H1 (cell line): ENCODE measurements at regions not wholly inside any gene's neighbourhood (a gene's known extent, or its start where the extent isn't known, plus 50 kb on each side); places are given as distances from the start of the nearest gene placed in this dataset.

Source experiments
- CTCF ChIA-PET: fragments of 300-600 bp; sonication (Branson Sonifier 250); formaldehyde crosslinking; loops from one replicate; lab custom pipeline; 2021; ENCODE audit not compliant: partially characterized antibody; lab: Charles Lee
- POLR2A ChIA-PET: fragments of 300-600 bp; sonication (Branson Sonifier 250); formaldehyde crosslinking; loops from one replicate; lab custom pipeline; 2021; ENCODE audit warnings: inconsistent platforms; ENCODE audit not compliant: partially characterized antibody; lab: Charles Lee
- DNase-seq, 2 experiments: peaks; one replicate each; pipeline versions ENCODE4 v3.0.0 to v3.0.0-alpha.2; 2010 to 2022; ENCODE audit warnings: low spot score in 2 of 2, low read depth in 1 of 2, mixed read lengths in 1 of 2
- FAIRE-seq: peaks from 2 replicates; lab custom pipeline; 2011; peaks lifted over from hg19 to GRCh38; lab: Jason Lieb, UNC
- H2AFZ ChIP-seq: 2 replicates; pipeline ENCODE4 v1.8.1; 2012; ENCODE audit warnings: low read length, inconsistent platforms
- H2AK5ac ChIP-seq: 2 replicates; pipeline ENCODE4 v1.6.1; 2013; ENCODE audit warnings: low read depth, low read length
- H2BK120ac ChIP-seq: replicated peaks from 2 replicates; pipeline ENCODE3; 2013; ENCODE audit warnings: low read depth, low read length, inconsistent platforms
- H2BK12ac ChIP-seq: 2 replicates; pipeline ENCODE4 v1.6.1; 2013; ENCODE audit warnings: low read depth, low read length
- H2BK15ac ChIP-seq: 2 replicates; pipeline ENCODE4 v1.6.1; 2013; ENCODE audit warnings: low read length
- H2BK20ac ChIP-seq: 2 replicates; pipeline ENCODE4 v1.6.1; 2013; ENCODE audit warnings: low read length
- H2BK5ac ChIP-seq: 2 replicates; pipeline ENCODE4 v1.6.1; 2013; ENCODE audit warnings: low read depth, low read length
- H3K14ac ChIP-seq: 2 replicates; pipeline ENCODE4 v1.6.1; 2013; ENCODE audit warnings: inconsistent platforms; ENCODE audit not compliant: insufficient read length
- H3K18ac ChIP-seq: 2 replicates; pipeline ENCODE4 v1.6.1; 2013; ENCODE audit warnings: low read length; ENCODE audit errors: extremely low read depth
- H3K23ac ChIP-seq: 2 replicates; pipeline ENCODE4 v1.6.1; 2013; ENCODE audit warnings: inconsistent platforms; ENCODE audit not compliant: insufficient read length
- H3K23me2 ChIP-seq: 2 replicates; pipeline ENCODE4 v1.6.1; 2013; ENCODE audit warnings: low read depth, low read length
- H3K27ac ChIP-seq: 2 replicates; pipeline ENCODE4 v1.6.1; 2011; ENCODE audit warnings: low read depth, low read length, inconsistent platforms
- H3K27me3 ChIP-seq, 4 experiments: replicated peaks in 1 of 4; 1 replicate in 1 of 4; 2 replicates in 3 of 4; pipeline versions ENCODE4 v1.6.1 to v1.8.1; 2011 to 2013; ENCODE audit warnings: low read length in 3 of 4, mild to moderate bottlenecking in 3 of 4, inconsistent platforms in 2 of 4, mixed read lengths in 2 of 4, moderate library complexity in 1 of 4; ENCODE audit not compliant: control insufficient read depth in 3 of 4, insufficient read depth in 3 of 4; ENCODE audit errors: extremely low read depth in 1 of 4
- H3K36me3 ChIP-seq, 4 experiments: 2 replicates each; pipeline versions ENCODE4 v1.6.1 to v1.8.1; 2011 to 2013; ENCODE audit warnings: mild to moderate bottlenecking in 4 of 4, low read length in 3 of 4, moderate library complexity in 2 of 4, control low read depth in 1 of 4, inconsistent platforms in 1 of 4; ENCODE audit not compliant: insufficient read depth in 4 of 4, control insufficient read depth in 2 of 4
- H3K4ac ChIP-seq: replicated peaks from 2 replicates; pipeline ENCODE3; 2013; ENCODE audit warnings: low read length, low read depth, mixed read lengths, inconsistent platforms; ENCODE audit not compliant: insufficient read length
- H3K4me1 ChIP-seq, 4 experiments: replicated peaks in 1 of 4; 1 replicate in 1 of 4; 2 replicates in 3 of 4; pipeline versions ENCODE4 v1.6.1 to v1.8.1; 2011 to 2013; ENCODE audit warnings: low read length in 3 of 4, inconsistent platforms in 2 of 4, mixed read lengths in 1 of 4; ENCODE audit not compliant: insufficient read depth in 4 of 4, control insufficient read depth in 3 of 4
- H3K4me2 ChIP-seq, 2 experiments: 2 replicates each; pipeline versions ENCODE4 v1.6.1 to v1.8.1; 2011 to 2013; ENCODE audit warnings: low read depth in 2 of 2, low read length in 2 of 2, control low read depth in 1 of 2, inconsistent platforms in 1 of 2, mild to moderate bottlenecking in 1 of 2; ENCODE audit not compliant: insufficient read depth in 1 of 2
- H3K4me3 ChIP-seq, 4 experiments: fragments of 200-600, 300-600 bp in 1 of 4; sonication (generic), shearing (Covaris generic), sonication (Bioruptor Twin) in 1 of 4; 2 replicates each; pipeline versions ENCODE4 v1.5.1 to v1.8.1; 2011 to 2016; ENCODE audit warnings: low read length in 4 of 4, low read depth in 3 of 4, control low read depth in 2 of 4, inconsistent platforms in 2 of 4, mild to moderate bottlenecking in 2 of 4, mixed read lengths in 1 of 4, moderate library complexity in 1 of 4; ENCODE audit not compliant: insufficient read depth in 2 of 4; ENCODE audit errors: extremely low read depth in 1 of 4
- H3K56ac ChIP-seq: replicated peaks from 2 replicates; pipeline ENCODE3; 2013; ENCODE audit warnings: low read depth, mild to moderate bottlenecking, mixed read lengths, low read length, inconsistent platforms; ENCODE audit not compliant: insufficient read length
- H3K79me1 ChIP-seq: 2 replicates; pipeline ENCODE4 v1.6.1; 2013; ENCODE audit warnings: low read depth, low read length, control low read depth
- H3K79me2 ChIP-seq, 2 experiments: 2 replicates each; pipeline versions ENCODE4 v1.6.1 to v1.8.1; 2012 to 2013; ENCODE audit warnings: low read length in 2 of 2, mild to moderate bottlenecking in 2 of 2, inconsistent platforms in 1 of 2; ENCODE audit not compliant: insufficient read depth in 2 of 2, control insufficient read depth in 1 of 2
- H3K9ac ChIP-seq, 4 experiments: replicated peaks in 1 of 4; 1 replicate in 1 of 4; 2 replicates in 3 of 4; pipeline versions ENCODE4 v1.6.1 to v1.8.1; 2011 to 2013; ENCODE audit warnings: low read depth in 3 of 4, low read length in 3 of 4, control low read depth in 2 of 4, mild to moderate bottlenecking in 2 of 4, moderate library complexity in 2 of 4, inconsistent platforms in 1 of 4; ENCODE audit errors: extremely low read depth in 1 of 4
- H3K9me3 ChIP-seq, 2 experiments: 2 replicates each; pipeline versions ENCODE4 v1.6.1 to v1.8.1; 2012 to 2013; ENCODE audit warnings: mild to moderate bottlenecking in 2 of 2, moderate library complexity in 2 of 2, control low read depth in 1 of 2, inconsistent platforms in 1 of 2, low read depth in 1 of 2, low read length in 1 of 2, mixed read lengths in 1 of 2; ENCODE audit not compliant: insufficient read depth in 2 of 2
- H4K20me1 ChIP-seq, 2 experiments: replicated peaks in 1 of 2; 2 replicates each; pipeline versions ENCODE3 to v1.8.1; 2011 to 2013; ENCODE audit warnings: inconsistent platforms in 2 of 2, low read length in 2 of 2, mild to moderate bottlenecking in 1 of 2; ENCODE audit not compliant: insufficient read depth in 2 of 2, control insufficient read depth in 1 of 2
- H4K5ac ChIP-seq: 2 replicates; pipeline ENCODE4 v1.6.1; 2013; ENCODE audit warnings: low read length, low read depth, mixed read lengths, inconsistent platforms; ENCODE audit not compliant: insufficient read length
- H4K8ac ChIP-seq: 2 replicates; pipeline ENCODE4 v1.8.0; 2013; ENCODE audit warnings: mild to moderate bottlenecking, moderate library complexity, low read length, inconsistent platforms; ENCODE audit not compliant: insufficient read depth; ENCODE audit errors: extremely low read depth
- H4K91ac ChIP-seq: replicated peaks from 2 replicates; pipeline ENCODE3; 2013; ENCODE audit warnings: low read length, mixed read lengths, inconsistent platforms; ENCODE audit not compliant: insufficient read length
- SUZ12 ChIP-seq: fragments of 200-600 bp; sonication (generic); IDR thresholded peaks from 2 replicates; pipeline ENCODE4 v1.6.1; 2012; ENCODE audit warnings: mild to moderate bottlenecking, inconsistent platforms, low read length, moderate library complexity, mixed read lengths
- WGBS, 2 experiments: shearing (Covaris generic) in 1 of 2; methylation state at CpG; one replicate each; pipeline versions ENCODE4 v1.1.6 to v1.1.7; 2013 to 2015; ENCODE audit warnings: low lambda C conversion rate in 2 of 2, mixed read lengths in 2 of 2, inconsistent platforms in 1 of 2, low coverage in 1 of 2, missing lambda C conversion rate in 1 of 2; ENCODE audit not compliant: insufficient replicate concordance in 2 of 2, insufficient coverage in 1 of 2, insufficient read length in 1 of 2; ENCODE audit errors: extremely low coverage in 1 of 2, missing lambda C conversion rate in 1 of 2; 5-methylcytosine and 5-hydroxymethylcytosine counted together

DNA sequence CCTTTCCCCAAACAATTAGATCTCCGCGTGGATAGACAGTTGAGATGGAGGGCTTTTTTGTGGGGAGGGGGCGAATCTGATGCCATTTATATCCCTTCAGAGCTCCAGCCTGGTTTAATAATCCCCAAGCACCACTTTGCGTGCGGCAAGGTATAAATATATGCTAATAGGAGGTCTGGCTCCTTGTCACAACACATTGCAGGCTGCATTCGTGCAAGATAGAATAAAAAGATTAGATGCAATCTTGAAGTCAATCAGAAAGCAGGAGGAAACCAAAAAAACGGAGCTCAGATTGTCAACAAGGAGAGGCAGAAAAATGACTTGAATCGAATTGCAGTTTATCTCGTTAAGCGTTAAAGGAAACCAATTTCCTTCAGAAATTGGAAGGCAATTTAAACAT is 248.7 kb downstream of the SPTSSA start:
- Histone ChIP-seq H2BK5ac (no peak overlapping the region), H3K27ac (no peak overlapping the region), H2BK12ac (no peak overlapping the region), H3K9ac (no peak overlapping the region), H3K79me1 (no peaks in the 10 kb centered on the region), H4K5ac (no peak overlapping the region), H4K91ac (no peak overlapping the region), H3K4ac (no peak overlapping the region), H3K4me1 (no peaks in the 10 kb centered on the region), H3K4me2 (no peak overlapping the region), H2AK5ac (no peak overlapping the region), H2BK20ac (no peak overlapping the region), H3K79me2 (no peaks in the 10 kb centered on the region), H4K20me1 (no peaks in the 10 kb centered on the region), H2BK120ac (no peak overlapping the region), H3K18ac (no peak overlapping the region), H3K23ac (no peak overlapping the region), H3K27me3 (no peaks in the 10 kb centered on the region), H4K8ac (no peak overlapping the region), H3K14ac (no peak overlapping the region), H3K36me3 (no peaks in the 10 kb centered on the region), H3K23me2 (no peaks in the 10 kb centered on the region), H2AFZ (no peak overlapping the region), H3K4me3 (no peak overlapping the region), H3K9me3 (no peaks in the 10 kb centered on the region), H2BK15ac (no peak overlapping the region), H3K56ac (no peak overlapping the region)
- no peak for DNase-seq
- no peak for FAIRE-seq
- ChIA-PET CTCF (interaction anchor here (1.2 kb wide), 1 partner anchor 11 kb away, joined by 4 read pairs; no protein-coding TSS in a partner anchor), POLR2A (no interaction called here)
- WGBS, 2 experiments = 83% methylated on average over 10 of the region's 10 CpGs; no CpG with 5 or more reads in 1 of the 2 experiments
- no peak for TF ChIP-seq SUZ12
